Panc1 (cell line): ENCODE measurements at regions not wholly inside any gene's neighbourhood (a gene's known extent, or its start where the extent isn't known, plus 50 kb on each side); places are given as distances from the start of the nearest gene placed in this dataset.

Experiments used
- ATAC-seq: fragments of 200-7000 bp; cut with Tn5 transposase; 2 replicates; pipeline ENCODE4 v1.9.1; 2020; ENCODE audit warnings: mild to moderate bottlenecking, moderate library complexity
- BruUV-seq: library from RNA; stranded (reverse); fragments of 400-500 nt; replicated peaks from 2 replicates; lab custom pipeline; 2021; lab: Mats Ljungman, UMichigan
- CTCF ChIA-PET: fragments of 300-600 bp; sonication (Branson Sonifier 250); formaldehyde crosslinking; loops from one replicate; lab custom pipeline; 2022; ENCODE audit warnings: antibody characterized with exemption; lab: Charles Lee
- POLR2A ChIA-PET: fragments of 300-600 bp; sonication (Branson Sonifier 250); formaldehyde crosslinking; loops from one replicate; lab custom pipeline; 2022; ENCODE audit warnings: antibody characterized with exemption; lab: Charles Lee
- DNase-seq: peaks from one replicate; pipeline ENCODE4 v3.0.0-alpha.2; 2010; ENCODE audit warnings: low read depth, low spot score
- H3K27ac ChIP-seq: 2 replicates; pipeline ENCODE4 v1.5.1; 2011; ENCODE audit warnings: mild to moderate bottlenecking, low read length, inconsistent platforms
- H3K27me3 ChIP-seq: fragments of 200-500 bp; sonication (Bioruptor generic); 2 replicates; pipeline ENCODE4 v1.6.0; 2014; ENCODE audit warnings: low read length, inconsistent platforms; ENCODE audit not compliant: control insufficient read depth, insufficient read depth
- H3K36me3 ChIP-seq: fragments of 200-500 bp; sonication (Bioruptor generic); 2 replicates; pipeline ENCODE4 v1.5.1; 2014; ENCODE audit warnings: inconsistent platforms, mild to moderate bottlenecking, low read length, moderate library complexity; ENCODE audit not compliant: control insufficient read depth, insufficient read depth
- H3K4me1 ChIP-seq: 2 replicates; pipeline ENCODE4 v1.5.1; 2011; ENCODE audit warnings: inconsistent platforms, mild to moderate bottlenecking, low read length, moderate library complexity; ENCODE audit not compliant: control insufficient read depth, insufficient read depth
- H3K4me3 ChIP-seq, 2 experiments: 2 replicates each; pipeline ENCODE4 v1.5.1; 2011 to 2012; ENCODE audit warnings: low read depth in 2 of 2, low read length in 2 of 2, mild to moderate bottlenecking in 2 of 2, inconsistent platforms in 1 of 2, moderate library complexity in 1 of 2
- H3K9me3 ChIP-seq: fragments of 200-500 bp; sonication (Bioruptor generic); 2 replicates; pipeline ENCODE4 v1.5.1; 2014; ENCODE audit warnings: low read depth, mild to moderate bottlenecking, inconsistent platforms, low read length, moderate library complexity; ENCODE audit not compliant: control insufficient read depth, insufficient read depth
- POLR2AphosphoS5 ChIP-seq: IDR thresholded peaks from 2 replicates; pipeline ENCODE4 v1.6.1; 2012; ENCODE audit warnings: mild to moderate bottlenecking, low read depth, low read length, moderate library complexity
- REST ChIP-seq, 2 experiments: IDR thresholded peaks; 2 replicates each; pipeline ENCODE4 v1.6.1; 2011 to 2012; ENCODE audit warnings: low read depth in 2 of 2, control low read depth in 1 of 2, low read length in 1 of 2, mild to moderate bottlenecking in 1 of 2, moderate library complexity in 1 of 2; ENCODE audit not compliant: insufficient read depth in 1 of 2
- SIN3A ChIP-seq: IDR thresholded peaks from 2 replicates; pipeline ENCODE4 v1.6.1; 2012; ENCODE audit warnings: low read depth, mild to moderate bottlenecking, low read length, moderate library complexity, borderline replicate concordance; ENCODE audit not compliant: insufficient read depth
- TCF7L2 ChIP-seq: IDR thresholded peaks from 2 replicates; pipeline ENCODE4 v1.6.1; 2011; ENCODE audit warnings: mild to moderate bottlenecking, low read depth, low read length, inconsistent platforms
- in situ Hi-C: cut with HindIII; loops from 2 replicates; pipeline ENCODE4 v1.10.0; 2016; ENCODE audit warnings: low sequenced_read_pairs, low pct_unique_long_range_greater_than_20kb
- intact Hi-C: fragments of 100-400 bp; cut with micrococcal nuclease; formaldehyde crosslinking; loops from one replicate; pipeline ENCODE4 v1.10.0; 2022; ENCODE audit not compliant: unreplicated experiment
- TF ChIP-seq, protein P1 (sequence below): fragments of 450-650 bp; IDR thresholded peaks from 2 replicates; pipeline ENCODE4 v1.5.1; 2017; ENCODE audit warnings: mild to moderate bottlenecking

GRCh38 chr2:104425850-104426595 is 427.9 kb upstream of the POU3F3 start:
- TF ChIP-seq, protein P1, sequence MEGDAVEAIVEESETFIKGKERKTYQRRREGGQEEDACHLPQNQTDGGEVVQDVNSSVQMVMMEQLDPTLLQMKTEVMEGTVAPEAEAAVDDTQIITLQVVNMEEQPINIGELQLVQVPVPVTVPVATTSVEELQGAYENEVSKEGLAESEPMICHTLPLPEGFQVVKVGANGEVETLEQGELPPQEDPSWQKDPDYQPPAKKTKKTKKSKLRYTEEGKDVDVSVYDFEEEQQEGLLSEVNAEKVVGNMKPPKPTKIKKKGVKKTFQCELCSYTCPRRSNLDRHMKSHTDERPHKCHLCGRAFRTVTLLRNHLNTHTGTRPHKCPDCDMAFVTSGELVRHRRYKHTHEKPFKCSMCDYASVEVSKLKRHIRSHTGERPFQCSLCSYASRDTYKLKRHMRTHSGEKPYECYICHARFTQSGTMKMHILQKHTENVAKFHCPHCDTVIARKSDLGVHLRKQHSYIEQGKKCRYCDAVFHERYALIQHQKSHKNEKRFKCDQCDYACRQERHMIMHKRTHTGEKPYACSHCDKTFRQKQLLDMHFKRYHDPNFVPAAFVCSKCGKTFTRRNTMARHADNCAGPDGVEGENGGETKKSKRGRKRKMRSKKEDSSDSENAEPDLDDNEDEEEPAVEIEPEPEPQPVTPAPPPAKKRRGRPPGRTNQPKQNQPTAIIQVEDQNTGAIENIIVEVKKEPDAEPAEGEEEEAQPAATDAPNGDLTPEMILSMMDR, result no peak
- TF ChIP-seq SIN3A, result no peak
- TF ChIP-seq TCF7L2, result no peak
- TF ChIP-seq REST (IDR thresholded peaks at IDR 0.05; ENCODE audit: insufficient read depth in 1 of 2, low read depth in 2 of 2, low read length in 1 of 2), result no peak
- no peak for TF ChIP-seq POLR2AphosphoS5
- CTCF ChIA-PET, result no interaction called here
- BruUV-seq, result no TSS peak

DNA sequence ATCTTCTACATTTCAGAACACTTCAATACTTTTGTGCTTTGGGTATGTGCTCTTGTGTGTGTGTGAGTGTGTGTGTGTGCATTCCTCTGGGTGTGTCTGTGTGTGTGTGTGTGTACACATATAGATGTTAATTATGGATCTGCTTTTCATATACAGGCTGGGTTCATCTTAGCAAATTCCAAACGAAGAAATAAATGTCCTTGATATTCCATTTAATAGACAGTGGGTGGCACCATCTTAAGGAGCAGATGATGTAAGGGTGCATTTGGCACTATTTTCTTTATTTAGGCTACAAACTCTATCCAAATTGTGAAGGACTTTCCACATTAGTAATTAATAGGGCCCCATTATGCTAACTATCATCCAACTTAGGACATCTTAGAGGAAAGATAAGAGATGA is 425.8 kb upstream of the POU3F3 start:
- ChIA-PET CTCF (no interaction called here), POLR2A (no interaction called here)
- no peak for TF ChIP-seq TCF7L2
- TF ChIP-seq SIN3A, result no peak
- TF ChIP-seq, protein P1, result no peak
- no peak for TF ChIP-seq POLR2AphosphoS5
- no peak for TF ChIP-seq REST (IDR thresholded peaks at IDR 0.05; ENCODE audit: insufficient read depth in 1 of 2, low read depth in 2 of 2, low read length in 1 of 2)
- no peaks in the 10 kb centered on the region for H3K36me3 ChIP-seq
- no peaks in the 10 kb centered on the region for H3K27me3 ChIP-seq
- intact Hi-C loops (no loop called here), in situ Hi-C loops (no loop called here)
- DNase-seq (no peak), ATAC-seq (no peak)
- no TSS peak for BruUV-seq
- H3K4me3 ChIP-seq, result no peak overlapping the region
- no peaks in the 10 kb centered on the region for H3K9me3 ChIP-seq
- H3K4me1 ChIP-seq, result no peaks in the 10 kb centered on the region
- no peak overlapping the region for H3K27ac ChIP-seq

More at GRCh38 chr2:104425850-104426595, 427.9 kb upstream of the POU3F3 start:
- POLR2A ChIA-PET, result no interaction called here
- H3K27me3 ChIP-seq, result no peaks in the 10 kb centered on the region
- in situ Hi-C loops (no loop called here), intact Hi-C loops (no loop called here)
- H3K9me3 ChIP-seq, result no peaks in the 10 kb centered on the region
- no peak for DNase-seq
- H3K4me1 ChIP-seq, result no peaks in the 10 kb centered on the region
- no peak for ATAC-seq
- H3K4me3 ChIP-seq, result no peak overlapping the region
- H3K36me3 ChIP-seq, result no peaks in the 10 kb centered on the region; the same call in 1 of the 2 replicates
- no peak overlapping the region for H3K27ac ChIP-seq
